IMR-90 (cell line): ENCODE measurements at regions not wholly inside any gene's neighbourhood (a gene's known extent, or its start where the extent isn't known, plus 50 kb on each side); places are given as distances from the start of the nearest gene placed in this dataset.

Source experiments
- ATAC-seq: fragments of 200-7000 bp; cut with Tn5 transposase; 2 replicates; pipeline ENCODE4 v1.9.1; 2020; ENCODE audit warnings: low read depth, mild to moderate bottlenecking, moderate library complexity
- BruUV-seq: library from RNA; stranded (reverse); fragments of 400-500 nt; replicated peaks from 2 replicates; lab custom pipeline; 2021; lab: Mats Ljungman, UMichigan
- CTCF ChIA-PET: fragments of 300-600 bp; formaldehyde crosslinking; extraction: SDS; loops from one replicate; lab custom pipeline; 2021; ENCODE audit warnings: antibody characterized with exemption; lab: Yijun Ruan, JAX
- POLR2A ChIA-PET: fragments of 300-600 bp; sonication (Branson Sonifier 250); formaldehyde crosslinking; loops from one replicate; lab custom pipeline; 2022; ENCODE audit warnings: antibody characterized with exemption; ENCODE audit not compliant: unreplicated experiment; lab: Charles Lee
- DNase-seq: peaks from one replicate; pipeline ENCODE4 v3.0.0; 2013
- H2AFZ ChIP-seq: replicated peaks from 2 replicates; pipeline ENCODE3; 2013; ENCODE audit warnings: low read length, mild to moderate bottlenecking; ENCODE audit not compliant: poor library complexity
- H2AK5ac ChIP-seq: 2 replicates; pipeline ENCODE4 v1.6.1; 2013; ENCODE audit warnings: low read depth, low read length, inconsistent platforms
- H2AK9ac ChIP-seq: replicated peaks from 2 replicates; pipeline ENCODE3; 2013; ENCODE audit warnings: mild to moderate bottlenecking, low read depth, low read length, moderate library complexity; ENCODE audit not compliant: poor library complexity
- H2BK120ac ChIP-seq: 2 replicates; pipeline ENCODE4 v1.6.1; 2013; ENCODE audit warnings: low read depth, low read length, inconsistent platforms
- H2BK15ac ChIP-seq: 3 replicates; pipeline ENCODE4 v1.6.1; 2013; ENCODE audit warnings: low read depth, low read length, inconsistent platforms
- H2BK20ac ChIP-seq: 2 replicates; pipeline ENCODE4 v1.6.1; 2013; ENCODE audit warnings: low read depth, mild to moderate bottlenecking, inconsistent platforms, low read length, moderate library complexity
- H2BK5ac ChIP-seq: 2 replicates; pipeline ENCODE4 v1.6.1; 2013; ENCODE audit warnings: mild to moderate bottlenecking, low read depth, low read length, inconsistent platforms; ENCODE audit not compliant: poor library complexity, severe bottlenecking
- H3K14ac ChIP-seq: replicated peaks from 2 replicates; pipeline ENCODE4 v1.6.1; 2013; ENCODE audit warnings: low read depth, low read length, inconsistent platforms
- H3K18ac ChIP-seq: 2 replicates; pipeline ENCODE4 v1.6.1; 2013; ENCODE audit warnings: low read depth, low read length, control low read depth
- H3K23ac ChIP-seq: 2 replicates; pipeline ENCODE4 v1.6.1; 2013; ENCODE audit warnings: low read depth, low read length, inconsistent platforms
- H3K27ac ChIP-seq: 2 replicates; pipeline ENCODE4 v1.5.1; 2013; ENCODE audit warnings: mild to moderate bottlenecking, control low read depth, low read length; ENCODE audit not compliant: insufficient read depth
- H3K27me3 ChIP-seq: 2 replicates; pipeline ENCODE4 v1.6.1; 2013; ENCODE audit warnings: low read length; ENCODE audit not compliant: control insufficient read depth, insufficient read depth
- H3K36me3 ChIP-seq: 2 replicates; pipeline ENCODE4 v1.6.1; 2013; ENCODE audit warnings: low read length, mixed read lengths; ENCODE audit not compliant: control insufficient read depth, insufficient read depth
- H3K4ac ChIP-seq: 2 replicates; pipeline ENCODE4 v1.6.1; 2013; ENCODE audit warnings: low read depth, low read length, inconsistent platforms
- H3K4me1 ChIP-seq: 2 replicates; pipeline ENCODE4 v1.6.1; 2013; ENCODE audit warnings: low read length, mixed read lengths; ENCODE audit not compliant: control insufficient read depth, insufficient read depth
- H3K4me2 ChIP-seq: 2 replicates; pipeline ENCODE4 v1.6.1; 2013; ENCODE audit warnings: low read depth, mild to moderate bottlenecking, control low read depth, low read length, moderate library complexity
- H3K4me3 ChIP-seq: 2 replicates; pipeline ENCODE4 v1.5.1; 2013; ENCODE audit warnings: low read depth, mild to moderate bottlenecking, control low read depth, low read length, moderate library complexity; ENCODE audit not compliant: insufficient read depth
- H3K56ac ChIP-seq: 2 replicates; pipeline ENCODE4 v1.6.1; 2013; ENCODE audit warnings: low read length, inconsistent platforms; ENCODE audit not compliant: insufficient read depth; ENCODE audit errors: extremely low read depth
- H3K79me1 ChIP-seq, 2 experiments: 2 replicates each; pipeline ENCODE4 v1.6.1; 2013; ENCODE audit warnings: low read length in 2 of 2, inconsistent platforms in 1 of 2, low read depth in 1 of 2
- H3K9ac ChIP-seq: 2 replicates; pipeline ENCODE4 v1.6.1; 2013; ENCODE audit warnings: low read depth, low read length, control low read depth
- H3K9me1 ChIP-seq: 2 replicates; pipeline ENCODE4 v1.6.1; 2013; ENCODE audit warnings: low read length, inconsistent platforms; ENCODE audit not compliant: insufficient read depth
- H3K9me3 ChIP-seq: 2 replicates; pipeline ENCODE4 v1.6.1; 2013; ENCODE audit warnings: low read length; ENCODE audit not compliant: control insufficient read depth, insufficient read depth
- H4K20me1 ChIP-seq: 2 replicates; pipeline ENCODE4 v1.6.1; 2013; ENCODE audit warnings: low read length, inconsistent platforms; ENCODE audit not compliant: insufficient read depth
- H4K5ac ChIP-seq: 2 replicates; pipeline ENCODE4 v1.6.1; 2013; ENCODE audit warnings: mild to moderate bottlenecking, low read depth, low read length, control low read depth
- H4K8ac ChIP-seq, 2 experiments: 2 replicates each; pipeline ENCODE4 v1.6.1; 2013; ENCODE audit warnings: low read depth in 2 of 2, low read length in 2 of 2, control low read depth in 1 of 2, inconsistent platforms in 1 of 2
- H4K91ac ChIP-seq: 2 replicates; pipeline ENCODE4 v1.6.1; 2013; ENCODE audit warnings: low read depth, low read length, inconsistent platforms; ENCODE audit not compliant: insufficient read depth
- BHLHE40 ChIP-seq: fragments of 150-350 bp; IDR thresholded peaks from 2 replicates; pipeline ENCODE4 v1.6.1; 2016; ENCODE audit warnings: mild to moderate bottlenecking, low read depth, low read length
- CEBPB ChIP-seq: IDR thresholded peaks from 2 replicates; pipeline ENCODE4 v1.6.1; 2012; ENCODE audit warnings: low read depth, low read length, improper control_type of control experiment
- CHD1 ChIP-seq: IDR thresholded peaks from 2 replicates; pipeline ENCODE4 v1.6.1; 2012; ENCODE audit warnings: low read depth, low read length, improper control_type of control experiment
- CTCF ChIP-seq: conservative IDR thresholded peaks from 2 replicates; pipeline ENCODE4 v1.5.1; 2012; ENCODE audit warnings: mild to moderate bottlenecking, low read depth, low read length, improper control_type of control experiment
- FOS ChIP-seq: fragments of 150-350 bp; IDR thresholded peaks from 2 replicates; pipeline ENCODE4 v1.6.1; 2016; ENCODE audit warnings: low read depth, low read length
- MAFK ChIP-seq: IDR thresholded peaks from 2 replicates; pipeline ENCODE4 v1.6.1; 2012; ENCODE audit warnings: low read depth, low read length, improper control_type of control experiment
- MAZ ChIP-seq: IDR thresholded peaks from 2 replicates; pipeline ENCODE4 v1.6.1; 2012; ENCODE audit warnings: low read depth, mild to moderate bottlenecking, low read length, improper control_type of control experiment, moderate library complexity, borderline replicate concordance
- MXI1 ChIP-seq: IDR thresholded peaks from 2 replicates; pipeline ENCODE4 v1.6.1; 2012; ENCODE audit warnings: low read depth, mild to moderate bottlenecking, low read length, moderate library complexity, borderline replicate concordance
- NFE2L2 ChIP-seq: fragments of 150-350 bp; IDR thresholded peaks from 2 replicates; pipeline ENCODE4 v1.6.1; 2016; ENCODE audit warnings: low read depth, mild to moderate bottlenecking, low read length
- POLR2A ChIP-seq: IDR thresholded peaks from 2 replicates; pipeline ENCODE4 v1.6.1; 2012; ENCODE audit warnings: mild to moderate bottlenecking, low read depth, low read length
- RAD21 ChIP-seq: IDR thresholded peaks from 2 replicates; pipeline ENCODE4 v1.6.1; 2012; ENCODE audit warnings: low read length, improper control_type of control experiment
- RCOR1 ChIP-seq: IDR thresholded peaks from 2 replicates; pipeline ENCODE4 v1.6.1; 2012; ENCODE audit warnings: mild to moderate bottlenecking, low read length, improper control_type of control experiment; ENCODE audit not compliant: insufficient replicate concordance
- RFX5 ChIP-seq: IDR thresholded peaks from 2 replicates; pipeline ENCODE4 v1.8.0; 2012; ENCODE audit warnings: low read depth, mild to moderate bottlenecking, low read length, moderate library complexity
- SMC3 ChIP-seq: fragments of 150-350 bp; IDR thresholded peaks from 2 replicates; pipeline ENCODE4 v1.6.1; 2016; ENCODE audit warnings: low read depth, mild to moderate bottlenecking, antibody characterized with exemption, low read length, moderate library complexity
- USF2 ChIP-seq: fragments of 150-350 bp; IDR thresholded peaks from 2 replicates; pipeline ENCODE4 v1.6.1; 2017; ENCODE audit warnings: mild to moderate bottlenecking, antibody characterized with exemption, low read length, low read depth
- WGBS, 2 experiments: methylation state at CpG; one replicate each; pipeline versions ENCODE4 v1.1.5 to v1.1.7; 2013; ENCODE audit warnings: missing lambda C conversion rate in 2 of 2; ENCODE audit not compliant: insufficient read length in 1 of 2; ENCODE audit errors: extremely low coverage in 2 of 2; 5-methylcytosine and 5-hydroxymethylcytosine counted together
- dilution Hi-C: fragments of 300-500 bp; cut with HindIII; formaldehyde crosslinking; loops from one replicate; pipeline ENCODE4 v1.14.3; 2018; ENCODE audit warnings: low sequenced_read_pairs; ENCODE audit not compliant: unreplicated experiment
- in situ Hi-C: fragments of 300-500 bp; cut with MboI; formaldehyde crosslinking; loops from 3 replicates; pipeline ENCODE4 v1.14.3; 2019; ENCODE audit warnings: low sequenced_read_pairs, inconsistent platforms, mixed read lengths
- intact Hi-C: fragments of 100-400 bp; cut with micrococcal nuclease; formaldehyde crosslinking; loops from 2 replicates; pipeline ENCODE4 v1.10.0; 2022
- TF ChIP-seq, protein P1 (sequence below): fragments of 150-350 bp; IDR thresholded peaks from 2 replicates; pipeline ENCODE4 v1.6.1; 2016; ENCODE audit warnings: low read depth, mild to moderate bottlenecking, low read length, moderate library complexity, borderline replicate concordance

DNA sequence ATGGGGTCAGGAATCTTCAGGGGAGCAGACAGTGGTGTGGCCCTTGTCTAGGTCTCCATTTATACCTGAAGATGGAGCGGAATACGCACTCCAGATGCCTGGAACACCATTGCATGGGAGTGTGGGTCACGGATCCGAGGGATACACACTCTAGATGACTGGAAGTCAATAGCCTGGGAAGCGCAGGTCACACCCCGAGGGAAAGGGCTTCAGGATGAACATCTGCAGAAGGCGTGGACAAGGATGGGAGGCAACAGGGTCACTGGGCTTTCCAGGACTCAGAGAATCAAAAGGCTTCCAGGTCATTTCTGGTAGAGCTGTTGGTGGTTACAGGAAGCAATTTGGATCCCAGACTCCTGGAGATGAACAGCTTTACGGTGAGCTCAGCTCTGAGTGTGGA, 382.2 kb upstream of the KLF6 start:
- in situ Hi-C loops (no loop called here), dilution Hi-C loops (no loop called here), intact Hi-C loops (no loop called here)
- Histone ChIP-seq H3K27ac (no peak overlapping the region), H2AK9ac (no peak overlapping the region), H2AFZ (no peak overlapping the region), H3K4me2 (no peak overlapping the region), H3K9me3 (no peaks in the 10 kb centered on the region), H3K79me1 (no peaks in the 10 kb centered on the region), H4K91ac (no peak overlapping the region), H2BK15ac (no peak overlapping the region), H3K23ac (no peak overlapping the region), H3K36me3 (no peaks in the 10 kb centered on the region), H2BK5ac (no peak overlapping the region), H4K5ac (no peak overlapping the region), H3K14ac (no peak overlapping the region), H3K4me3 (no peak overlapping the region), H2BK120ac (no peak overlapping the region), H3K27me3 (no peaks in the 10 kb centered on the region), H3K4me1 (no peaks in the 10 kb centered on the region), H3K9me1 (no peaks in the 10 kb centered on the region), H4K20me1 (no peaks in the 10 kb centered on the region), H2BK20ac (no peak overlapping the region), H2AK5ac (no peak overlapping the region), H3K56ac (no peak overlapping the region), H3K9ac (no peak overlapping the region), H3K18ac (no peak overlapping the region), H3K4ac (no peak overlapping the region), H4K8ac (no peak overlapping the region)
- DNase-seq: no peak
- no peak for TF ChIP-seq POLR2A
- TF ChIP-seq USF2: no peak
- TF ChIP-seq MXI1: no peak
- no peak for TF ChIP-seq MAZ
- TF ChIP-seq RCOR1: no peak
- TF ChIP-seq MAFK: no peak
- no peak for TF ChIP-seq NFE2L2
- TF ChIP-seq CTCF: no peak
- TF ChIP-seq RFX5: no peak
- TF ChIP-seq RAD21: no peak
- TF ChIP-seq SMC3: no peak
- no peak for TF ChIP-seq BHLHE40
- TF ChIP-seq, protein P1, sequence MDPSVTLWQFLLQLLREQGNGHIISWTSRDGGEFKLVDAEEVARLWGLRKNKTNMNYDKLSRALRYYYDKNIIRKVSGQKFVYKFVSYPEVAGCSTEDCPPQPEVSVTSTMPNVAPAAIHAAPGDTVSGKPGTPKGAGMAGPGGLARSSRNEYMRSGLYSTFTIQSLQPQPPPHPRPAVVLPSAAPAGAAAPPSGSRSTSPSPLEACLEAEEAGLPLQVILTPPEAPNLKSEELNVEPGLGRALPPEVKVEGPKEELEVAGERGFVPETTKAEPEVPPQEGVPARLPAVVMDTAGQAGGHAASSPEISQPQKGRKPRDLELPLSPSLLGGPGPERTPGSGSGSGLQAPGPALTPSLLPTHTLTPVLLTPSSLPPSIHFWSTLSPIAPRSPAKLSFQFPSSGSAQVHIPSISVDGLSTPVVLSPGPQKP: no peak
- no peak for TF ChIP-seq CHD1
- TF ChIP-seq FOS: no peak
- no peak for TF ChIP-seq CEBPB
- ATAC-seq: no peak
- CTCF ChIA-PET: no interaction called here
- WGBS, 2 experiments: 89% methylated on average over 6 of the region's 8 CpGs; no CpG with 5 or more reads in 1 of the 2 experiments
- POLR2A ChIA-PET: no interaction called here
- no TSS peak for BruUV-seq
